ENCODE measurements at regions not wholly inside any gene's neighbourhood (a gene's known extent, or its start where the extent isn't known, plus 50 kb on each side); places are given as distances from the start of the nearest gene placed in this dataset.

DNA sequence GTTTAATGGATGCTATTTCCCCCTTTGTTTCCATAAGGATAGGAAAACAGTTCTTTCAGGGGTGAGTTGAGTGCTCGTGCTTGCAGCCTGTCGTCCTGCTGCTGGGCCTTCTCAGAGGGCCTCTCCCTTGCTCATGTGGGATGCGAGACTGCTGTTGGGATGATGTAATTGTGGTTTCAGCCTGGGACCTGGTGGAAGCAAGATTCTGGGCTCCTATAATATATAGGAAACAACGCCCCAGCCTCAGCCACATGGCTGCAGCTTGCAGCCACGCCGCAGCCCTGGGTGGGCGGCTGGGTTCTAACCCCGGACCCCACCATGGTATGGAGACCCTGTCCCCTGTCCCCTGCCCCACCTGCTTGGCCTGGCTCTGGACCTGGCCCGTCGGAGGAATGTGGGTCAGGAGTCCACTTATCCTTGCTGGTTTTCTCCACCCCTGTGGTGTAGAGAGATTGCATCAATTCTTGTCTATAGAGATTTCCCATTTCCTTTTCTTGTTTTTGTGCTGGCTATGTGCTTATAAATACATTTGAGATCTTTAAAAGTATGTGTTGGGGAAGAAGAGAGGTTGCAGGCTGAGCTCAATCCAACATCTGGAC, 357.8 kb downstream of the SIPA1L2 start:
- DNase-seq: no peak

GRCh38 chr1:232271299-232271698, 358.6 kb downstream of the SIPA1L2 start:
- TF ChIP-seq, protein P1, sequence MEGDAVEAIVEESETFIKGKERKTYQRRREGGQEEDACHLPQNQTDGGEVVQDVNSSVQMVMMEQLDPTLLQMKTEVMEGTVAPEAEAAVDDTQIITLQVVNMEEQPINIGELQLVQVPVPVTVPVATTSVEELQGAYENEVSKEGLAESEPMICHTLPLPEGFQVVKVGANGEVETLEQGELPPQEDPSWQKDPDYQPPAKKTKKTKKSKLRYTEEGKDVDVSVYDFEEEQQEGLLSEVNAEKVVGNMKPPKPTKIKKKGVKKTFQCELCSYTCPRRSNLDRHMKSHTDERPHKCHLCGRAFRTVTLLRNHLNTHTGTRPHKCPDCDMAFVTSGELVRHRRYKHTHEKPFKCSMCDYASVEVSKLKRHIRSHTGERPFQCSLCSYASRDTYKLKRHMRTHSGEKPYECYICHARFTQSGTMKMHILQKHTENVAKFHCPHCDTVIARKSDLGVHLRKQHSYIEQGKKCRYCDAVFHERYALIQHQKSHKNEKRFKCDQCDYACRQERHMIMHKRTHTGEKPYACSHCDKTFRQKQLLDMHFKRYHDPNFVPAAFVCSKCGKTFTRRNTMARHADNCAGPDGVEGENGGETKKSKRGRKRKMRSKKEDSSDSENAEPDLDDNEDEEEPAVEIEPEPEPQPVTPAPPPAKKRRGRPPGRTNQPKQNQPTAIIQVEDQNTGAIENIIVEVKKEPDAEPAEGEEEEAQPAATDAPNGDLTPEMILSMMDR (IDR thresholded peaks at IDR 0.05; ENCODE audit: low read depth, low read length): no peak
- Histone ChIP-seq H3K9me3 (no peaks in the 10 kb centered on the region), H3K4me3 (ENCODE audit: low read depth, low read length) (no peak overlapping the region), H3K36me3 (no peaks in the 10 kb centered on the region), H3K27me3 (no peaks in the 10 kb centered on the region), H3K4me1 (no peaks in the 10 kb centered on the region)
- DNase-seq: no peak

More for the DNA sequence above, 357.8 kb downstream of the SIPA1L2 start:
- TF ChIP-seq, protein P1 (IDR thresholded peaks at IDR 0.05; ENCODE audit: low read depth, low read length): no peak
- H3K27me3 ChIP-seq: no peaks in the 10 kb centered on the region
- no peaks in the 10 kb centered on the region for H3K4me1 ChIP-seq
- H3K9me3 ChIP-seq: no peaks in the 10 kb centered on the region
- H3K36me3 ChIP-seq: no peaks in the 10 kb centered on the region
- H3K4me3 ChIP-seq (ENCODE audit: low read depth, low read length): no peak overlapping the region

DNA sequence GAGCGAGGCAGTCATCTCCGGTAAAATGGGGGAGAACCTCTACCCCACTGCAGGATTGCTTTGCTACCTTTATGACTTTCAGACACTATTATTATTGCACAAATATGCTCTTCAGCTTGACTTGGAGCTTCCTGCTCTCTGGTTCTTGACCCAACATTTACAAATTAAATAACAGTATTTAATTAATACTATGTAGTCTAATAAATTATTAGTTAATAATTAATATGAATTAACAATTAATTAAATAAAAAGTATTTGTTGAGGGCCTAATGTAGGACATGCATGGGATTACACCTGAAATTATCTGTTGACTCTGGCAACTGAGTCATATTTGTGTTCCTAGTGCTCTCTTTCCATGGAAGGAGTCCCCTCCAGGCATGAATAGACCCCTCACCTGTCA, 359.9 kb downstream of the SIPA1L2 start:
- H3K9me3 ChIP-seq: no peaks in the 10 kb centered on the region
- no peaks in the 10 kb centered on the region for H3K27me3 ChIP-seq
- no peaks in the 10 kb centered on the region for H3K4me1 ChIP-seq
- H3K4me3 ChIP-seq (ENCODE audit: low read depth, low read length): no peak overlapping the region
- DNase-seq: no peak
- TF ChIP-seq, protein P1 (IDR thresholded peaks at IDR 0.05; ENCODE audit: low read depth, low read length): no peak
- H3K36me3 ChIP-seq: no peaks in the 10 kb centered on the region

GRCh38 chr1:232267837-232268598, 361.9 kb downstream of the SIPA1L2 start:
- H3K9me3 ChIP-seq: no peaks in the 10 kb centered on the region
- H3K4me1 ChIP-seq: no peaks in the 10 kb centered on the region
- H3K4me3 ChIP-seq (ENCODE audit: low read depth, low read length): no peak overlapping the region
- no peak for DNase-seq
- H3K36me3 ChIP-seq: no peaks in the 10 kb centered on the region
- no peaks in the 10 kb centered on the region for H3K27me3 ChIP-seq
- TF ChIP-seq, protein P1 (IDR thresholded peaks at IDR 0.05; ENCODE audit: low read depth, low read length): no peak

DNA sequence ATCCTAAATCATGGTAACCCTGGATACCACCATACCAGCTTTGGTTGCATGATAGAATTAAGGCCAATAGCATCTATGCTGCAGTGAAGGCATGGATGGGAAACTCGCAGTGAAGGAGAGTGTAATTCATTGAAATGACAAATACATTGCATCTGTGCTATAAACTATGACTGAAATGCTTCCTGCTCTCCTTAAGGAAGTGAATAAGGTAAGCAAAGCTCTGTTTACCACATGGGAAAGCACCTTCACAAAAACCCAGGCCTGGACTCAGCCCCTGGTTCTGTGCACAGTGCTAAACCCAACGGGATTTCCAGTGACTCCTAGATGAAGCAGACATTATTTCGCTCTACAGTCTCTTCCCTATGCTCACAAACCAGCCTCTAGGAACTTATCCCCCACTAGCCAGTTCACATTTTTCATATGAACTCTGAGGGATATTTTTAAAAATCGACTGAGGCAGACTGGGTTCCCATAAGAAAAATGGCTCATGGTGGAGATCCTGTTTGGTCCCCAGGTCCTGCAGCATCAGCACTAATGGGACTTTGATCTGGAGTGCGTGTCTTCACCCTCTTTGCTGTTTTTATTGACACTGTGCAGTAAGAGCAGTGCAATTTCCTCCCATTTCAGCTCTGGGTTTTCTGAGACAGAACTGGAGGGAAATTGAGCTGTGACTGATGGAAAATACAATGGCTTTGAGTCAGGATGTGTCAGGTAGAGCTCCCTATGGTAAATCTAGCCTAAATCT, 362.7 kb downstream of the SIPA1L2 start:
- H3K4me3 ChIP-seq (ENCODE audit: low read depth, low read length): no peak overlapping the region
- H3K9me3 ChIP-seq: no peaks in the 10 kb centered on the region
- H3K36me3 ChIP-seq: no peaks in the 10 kb centered on the region
- TF ChIP-seq, protein P1 (IDR thresholded peaks at IDR 0.05; ENCODE audit: low read depth, low read length): no peak
- H3K4me1 ChIP-seq: no peaks in the 10 kb centered on the region
- DNase-seq: no peak
- H3K27me3 ChIP-seq: no peaks in the 10 kb centered on the region
